ENCODE measurements at regions not wholly inside any gene's neighbourhood (a gene's known extent, or its start where the extent isn't known, plus 50 kb on each side); places are given as distances from the start of the nearest gene placed in this dataset.

GRCh38 chr6:125469915-125470314, 168.1 kb upstream of the HDDC2 start:
- no peak for TF ChIP-seq CTCF (IDR thresholded peaks at IDR 0.05; ENCODE audit: unreplicated experiment)
- H3K4me3 Mint-ChIP-seq (ENCODE audit: low read depth, unreplicated experiment): no peak overlapping the region
- no peaks in the 10 kb centered on the region for H3K36me3 Mint-ChIP-seq (ENCODE audit: insufficient read depth, unreplicated experiment)
- DNase-seq: no peak
- no peak overlapping the region for H3K27ac Mint-ChIP-seq (ENCODE audit: unreplicated experiment)
- no peaks in the 10 kb centered on the region for H3K27me3 Mint-ChIP-seq (ENCODE audit: unreplicated experiment)
- no peaks in the 10 kb centered on the region for H3K9me3 Mint-ChIP-seq (ENCODE audit: low read depth, unreplicated experiment)
- CTCF ChIA-PET: interaction anchor here (0.8 kb wide), 1 partner anchor 40 kb away, joined by 3 read pairs; no protein-coding TSS in a partner anchor
- no peaks in the 10 kb centered on the region for H3K4me1 Mint-ChIP-seq (ENCODE audit: low read depth, unreplicated experiment)
- intact Hi-C loops (cut with micrococcal nuclease; ENCODE audit: unreplicated experiment): no loop called here
- no TSS peak for BruUV-seq (replicated peaks)

GRCh38 chr6:125471667-125472066, 169.9 kb upstream of the HDDC2 start:
- no peaks in the 10 kb centered on the region for H3K4me1 Mint-ChIP-seq (ENCODE audit: low read depth, unreplicated experiment)
- DNase-seq: no peak
- no TSS peak for BruUV-seq (replicated peaks)
- peak overlapping the region; percentile 9 for H3K27ac Mint-ChIP-seq (ENCODE audit: unreplicated experiment)
- TF ChIP-seq CTCF (IDR thresholded peaks at IDR 0.05; ENCODE audit: unreplicated experiment): no peak
- H3K36me3 Mint-ChIP-seq (ENCODE audit: insufficient read depth, unreplicated experiment): no peaks in the 10 kb centered on the region
- H3K27me3 Mint-ChIP-seq (ENCODE audit: unreplicated experiment): no peaks in the 10 kb centered on the region
- H3K4me3 Mint-ChIP-seq (ENCODE audit: low read depth, unreplicated experiment): no peak overlapping the region
- CTCF ChIA-PET: no interaction called here
- no peaks in the 10 kb centered on the region for H3K9me3 Mint-ChIP-seq (ENCODE audit: low read depth, unreplicated experiment)
- intact Hi-C loops (cut with micrococcal nuclease; ENCODE audit: unreplicated experiment): no loop called here

GRCh38 chr6:125474061-125474460, 172.3 kb upstream of the HDDC2 start:
- no peak overlapping the region for H3K27ac Mint-ChIP-seq (ENCODE audit: unreplicated experiment)
- TF ChIP-seq CTCF (IDR thresholded peaks at IDR 0.05; ENCODE audit: unreplicated experiment): no peak
- no peaks in the 10 kb centered on the region for H3K9me3 Mint-ChIP-seq (ENCODE audit: low read depth, unreplicated experiment)
- H3K27me3 Mint-ChIP-seq (ENCODE audit: unreplicated experiment): no peaks in the 10 kb centered on the region
- intact Hi-C loops (cut with micrococcal nuclease; ENCODE audit: unreplicated experiment): no loop called here
- H3K4me3 Mint-ChIP-seq (ENCODE audit: low read depth, unreplicated experiment): no peak overlapping the region
- no peak for DNase-seq
- no peaks in the 10 kb centered on the region for H3K36me3 Mint-ChIP-seq (ENCODE audit: insufficient read depth, unreplicated experiment)
- CTCF ChIA-PET: no interaction called here
- no TSS peak for BruUV-seq (replicated peaks)
- no peaks in the 10 kb centered on the region for H3K4me1 Mint-ChIP-seq (ENCODE audit: low read depth, unreplicated experiment)

- peaks cover 10% of the 10 kb centered on the region for H3K27me3 Mint-ChIP-seq (ENCODE audit: unreplicated experiment)
- no peaks in the 10 kb centered on the region for H3K9me3 Mint-ChIP-seq (ENCODE audit: low read depth, unreplicated experiment)
- H3K4me3 Mint-ChIP-seq (ENCODE audit: low read depth, unreplicated experiment): no peak overlapping the region
- no peaks in the 10 kb centered on the region for H3K36me3 Mint-ChIP-seq (ENCODE audit: insufficient read depth, unreplicated experiment)
- intact Hi-C loops (cut with micrococcal nuclease; ENCODE audit: unreplicated experiment): no loop called here
- no peaks in the 10 kb centered on the region for H3K4me1 Mint-ChIP-seq (ENCODE audit: low read depth, unreplicated experiment)
- no peak overlapping the region for H3K27ac Mint-ChIP-seq (ENCODE audit: unreplicated experiment)
- no peak for TF ChIP-seq CTCF (IDR thresholded peaks at IDR 0.05; ENCODE audit: unreplicated experiment)
- CTCF ChIA-PET: no interaction called here
- no TSS peak for BruUV-seq (replicated peaks)
- no peak for DNase-seq
Measured at GRCh38 chr6:125477156-125477555, 175.4 kb upstream of the HDDC2 start.

GRCh38 chr6:125477844-125478243, 176.1 kb upstream of the HDDC2 start:
- intact Hi-C loops (cut with micrococcal nuclease; ENCODE audit: unreplicated experiment): no loop called here
- Mint-ChIP-seq H3K36me3 (ENCODE audit: insufficient read depth, unreplicated experiment) (no peaks in the 10 kb centered on the region), H3K27me3 (ENCODE audit: unreplicated experiment) (peaks cover 17% of the 10 kb centered on the region), H3K4me1 (ENCODE audit: low read depth, unreplicated experiment) (no peaks in the 10 kb centered on the region), H3K9me3 (ENCODE audit: low read depth, unreplicated experiment) (no peaks in the 10 kb centered on the region), H3K27ac (ENCODE audit: unreplicated experiment) (no peak overlapping the region), H3K4me3 (ENCODE audit: low read depth, unreplicated experiment) (no peak overlapping the region)
- DNase-seq: no peak
- CTCF ChIA-PET: no interaction called here
- BruUV-seq (replicated peaks): no TSS peak
- TF ChIP-seq CTCF (IDR thresholded peaks at IDR 0.05; ENCODE audit: unreplicated experiment): no peak

Data from Calu3 (cell line).